ENCODE measurements at regions not wholly inside any gene's neighbourhood (a gene's known extent, or its start where the extent isn't known, plus 50 kb on each side); places are given as distances from the start of the nearest gene placed in this dataset.
"Not testable (repeated sequence)": the region's sequence is repeated elsewhere in the genome, so short reads cannot be mapped to it uniquely, and the experiment has no call there.

DNA sequence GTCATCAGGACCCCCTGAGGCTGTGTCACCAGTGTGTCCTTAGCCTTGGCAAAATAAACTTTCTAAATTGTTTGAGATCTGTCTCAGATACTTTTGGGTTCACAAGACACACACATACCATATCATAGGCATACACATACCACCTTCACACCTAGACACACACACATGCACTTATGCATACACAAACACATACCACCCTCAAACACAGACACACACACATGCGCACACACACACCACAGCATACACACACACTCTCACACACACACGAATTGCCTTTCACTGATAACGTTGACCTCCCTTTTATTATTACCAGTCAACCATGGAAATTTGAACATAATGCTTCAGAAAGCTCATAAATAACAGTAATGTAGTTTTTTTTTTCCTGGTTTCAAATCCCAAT is 108.6 kb upstream of the MYLIP start:
- Histone ChIP-seq H3K9ac (no peak overlapping the region), H2AFZ (no peak overlapping the region), H3K27me3 (ENCODE audit: control insufficient read depth, insufficient read depth, low read length) (no peaks in the 10 kb centered on the region), H3K36me3 (ENCODE audit: control insufficient read depth, insufficient read depth, low read length) (no peaks in the 10 kb centered on the region), H3K4me3 (ENCODE audit: low read depth, low read length) (no peak overlapping the region), H3K9me3 (ENCODE audit: control insufficient read depth, low read length) (no peaks in the 10 kb centered on the region), H3K27ac (no peak overlapping the region), H3K79me2 (no peaks in the 10 kb centered on the region), H3K4me1 (no peaks in the 10 kb centered on the region), H3K4me2 (ENCODE audit: low read length) (no peak overlapping the region)
- TF ChIP-seq, protein P1, sequence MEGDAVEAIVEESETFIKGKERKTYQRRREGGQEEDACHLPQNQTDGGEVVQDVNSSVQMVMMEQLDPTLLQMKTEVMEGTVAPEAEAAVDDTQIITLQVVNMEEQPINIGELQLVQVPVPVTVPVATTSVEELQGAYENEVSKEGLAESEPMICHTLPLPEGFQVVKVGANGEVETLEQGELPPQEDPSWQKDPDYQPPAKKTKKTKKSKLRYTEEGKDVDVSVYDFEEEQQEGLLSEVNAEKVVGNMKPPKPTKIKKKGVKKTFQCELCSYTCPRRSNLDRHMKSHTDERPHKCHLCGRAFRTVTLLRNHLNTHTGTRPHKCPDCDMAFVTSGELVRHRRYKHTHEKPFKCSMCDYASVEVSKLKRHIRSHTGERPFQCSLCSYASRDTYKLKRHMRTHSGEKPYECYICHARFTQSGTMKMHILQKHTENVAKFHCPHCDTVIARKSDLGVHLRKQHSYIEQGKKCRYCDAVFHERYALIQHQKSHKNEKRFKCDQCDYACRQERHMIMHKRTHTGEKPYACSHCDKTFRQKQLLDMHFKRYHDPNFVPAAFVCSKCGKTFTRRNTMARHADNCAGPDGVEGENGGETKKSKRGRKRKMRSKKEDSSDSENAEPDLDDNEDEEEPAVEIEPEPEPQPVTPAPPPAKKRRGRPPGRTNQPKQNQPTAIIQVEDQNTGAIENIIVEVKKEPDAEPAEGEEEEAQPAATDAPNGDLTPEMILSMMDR (IDR thresholded peaks at IDR 0.05), result no peak

- TF ChIP-seq, protein P1 (IDR thresholded peaks at IDR 0.05), result no peak
- Histone ChIP-seq H3K27ac (no peak overlapping the region), H3K27me3 (ENCODE audit: control insufficient read depth, insufficient read depth, low read length) (no peaks in the 10 kb centered on the region)
These were observed 109.4 kb upstream of the MYLIP start for GRCh38 chr6:16019462-16019861.

DNA sequence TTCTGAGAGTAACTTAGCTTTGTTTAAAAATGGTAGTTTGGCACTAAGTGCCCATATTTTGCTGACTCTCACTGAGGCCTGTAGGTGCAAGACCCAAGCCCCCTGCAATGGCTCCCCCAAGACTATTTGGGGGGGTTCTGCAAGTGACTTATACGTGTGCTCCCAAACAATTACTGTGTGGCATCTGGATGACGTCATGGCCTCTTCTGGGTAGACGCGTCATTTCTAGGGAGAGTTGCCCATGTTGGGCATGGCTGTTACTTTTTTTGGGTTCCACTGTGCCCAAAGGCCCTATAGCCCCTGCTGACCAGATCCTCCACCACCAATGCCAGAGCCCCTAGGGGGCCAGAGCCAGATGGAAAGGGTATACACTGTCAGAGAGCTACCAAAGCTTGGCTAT is 110.3 kb upstream of the MYLIP start:
- TF ChIP-seq, protein P1 (IDR thresholded peaks at IDR 0.05), result no peak
- H3K9ac ChIP-seq, result no peak overlapping the region
- no peaks in the 10 kb centered on the region for H3K27me3 ChIP-seq (ENCODE audit: control insufficient read depth, insufficient read depth, low read length)
- H3K36me3 ChIP-seq (ENCODE audit: control insufficient read depth, insufficient read depth, low read length), result no peaks in the 10 kb centered on the region
- H3K27ac ChIP-seq, result no peak overlapping the region
- H3K9me3 ChIP-seq (ENCODE audit: control insufficient read depth, low read length), result no peaks in the 10 kb centered on the region
- no peak overlapping the region for H2AFZ ChIP-seq
- no peak overlapping the region for H3K4me2 ChIP-seq (ENCODE audit: low read length)
- no peak overlapping the region for H3K4me3 ChIP-seq (ENCODE audit: low read depth, low read length)
- H3K79me2 ChIP-seq, result no peaks in the 10 kb centered on the region
- H3K4me1 ChIP-seq, result no peaks in the 10 kb centered on the region

More at GRCh38 chr6:16019462-16019861, 109.4 kb upstream of the MYLIP start:
- no peak overlapping the region for H3K4me3 ChIP-seq (ENCODE audit: low read depth, low read length)
- no peak overlapping the region for H3K4me2 ChIP-seq (ENCODE audit: low read length)
- no peak overlapping the region for H2AFZ ChIP-seq
- no peaks in the 10 kb centered on the region for H3K36me3 ChIP-seq (ENCODE audit: control insufficient read depth, insufficient read depth, low read length)
- H3K9ac ChIP-seq, result no peak overlapping the region
- H3K9me3 ChIP-seq (ENCODE audit: control insufficient read depth, low read length), result no peaks in the 10 kb centered on the region
- H3K79me2 ChIP-seq, result no peaks in the 10 kb centered on the region
- H3K4me1 ChIP-seq, result no peaks in the 10 kb centered on the region

- H3K27ac ChIP-seq; H3K27me3 ChIP-seq (ENCODE audit: control insufficient read depth, insufficient read depth, low read length); H2AFZ ChIP-seq; H3K36me3 ChIP-seq (ENCODE audit: control insufficient read depth, insufficient read depth, low read length); H3K9me3 ChIP-seq (ENCODE audit: control insufficient read depth, low read length); H3K4me3 ChIP-seq (ENCODE audit: low read depth, low read length); H3K4me2 ChIP-seq (ENCODE audit: low read length); H3K79me2 ChIP-seq; H3K4me1 ChIP-seq; H3K9ac ChIP-seq: not testable (repeated sequence)
These were observed 114.6 kb upstream of the MYLIP start for GRCh38 chr6:16014325-16014724.

DNA sequence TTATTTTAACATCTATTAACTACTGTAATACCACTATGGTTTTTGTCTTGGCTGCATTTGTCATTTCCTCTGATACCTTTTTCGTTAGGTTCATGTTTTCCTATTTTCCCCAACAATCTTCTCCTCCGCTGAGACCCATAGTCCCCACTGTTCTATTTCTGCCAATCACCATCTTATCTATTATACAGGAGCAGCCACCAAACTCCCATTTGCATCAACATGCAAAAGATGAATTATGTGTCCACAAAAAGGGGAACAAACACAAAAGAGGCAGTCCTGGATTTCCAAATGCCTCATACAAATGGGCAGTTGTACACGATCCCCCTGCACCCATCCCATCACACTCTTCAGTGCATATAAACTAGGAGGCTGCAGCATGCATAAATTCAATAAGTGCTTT is 121.7 kb upstream of the MYLIP start:
- H3K79me2 ChIP-seq, result no peaks in the 10 kb centered on the region
- no peak overlapping the region for H3K4me2 ChIP-seq (ENCODE audit: low read length)
- no peaks in the 10 kb centered on the region for H3K9me3 ChIP-seq (ENCODE audit: control insufficient read depth, low read length)
- no peaks in the 10 kb centered on the region for H3K36me3 ChIP-seq (ENCODE audit: control insufficient read depth, insufficient read depth, low read length)
- TF ChIP-seq, protein P1 (IDR thresholded peaks at IDR 0.05), result no peak
- H2AFZ ChIP-seq, result no peak overlapping the region
- no peaks in the 10 kb centered on the region for H3K27me3 ChIP-seq (ENCODE audit: control insufficient read depth, insufficient read depth, low read length)
- H3K9ac ChIP-seq, result no peak overlapping the region
- no peaks in the 10 kb centered on the region for H3K4me1 ChIP-seq
- no peak overlapping the region for H3K27ac ChIP-seq
- H3K4me3 ChIP-seq (ENCODE audit: low read depth, low read length), result no peak overlapping the region

Data from parathyroid adenoma (tissue), 2 donors.